ENCODE measurements at regions not wholly inside any gene's neighbourhood (a gene's known extent, or its start where the extent isn't known, plus 50 kb on each side); places are given as distances from the start of the nearest gene placed in this dataset.

DNA sequence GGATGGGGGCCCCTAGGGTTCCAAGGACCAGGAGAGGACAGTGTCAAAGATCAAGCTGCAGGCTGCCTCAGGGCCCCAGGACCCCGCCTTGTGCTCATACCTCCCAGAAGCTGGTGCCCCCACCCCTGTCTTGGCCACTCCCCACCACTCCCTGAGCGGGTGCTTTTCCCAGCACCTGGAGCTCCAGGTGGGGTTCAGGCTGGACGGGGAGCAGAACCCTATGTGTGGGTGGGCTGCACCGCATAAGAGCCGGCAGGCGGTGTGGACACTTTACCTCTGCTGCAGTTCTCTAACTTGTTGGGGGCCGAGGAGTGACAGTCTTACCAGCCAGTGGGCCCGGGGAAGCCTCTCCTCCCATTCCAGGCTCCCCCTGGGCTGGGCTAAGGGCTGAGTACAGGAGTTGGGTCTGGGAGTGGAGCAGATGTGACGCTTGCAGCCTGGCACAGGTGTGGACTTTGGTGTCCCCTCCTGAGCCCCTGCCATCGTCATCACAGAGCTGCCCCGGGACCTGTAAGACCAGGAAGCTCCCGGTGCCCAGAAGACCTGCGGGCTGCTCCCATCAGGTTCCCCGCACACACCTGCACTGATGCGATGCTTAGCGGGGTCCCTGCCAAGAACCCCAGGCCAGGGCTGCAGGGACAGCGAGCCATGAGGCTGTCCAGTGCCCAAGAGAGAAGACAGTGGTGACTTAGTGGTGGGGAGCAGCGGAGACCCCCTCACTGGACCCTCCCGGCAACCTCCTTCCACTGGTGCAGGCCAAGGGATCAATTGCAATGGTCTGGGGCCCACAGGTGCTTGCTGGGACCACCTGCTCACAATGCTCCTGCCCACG is 674.5 kb downstream of the BRD1 start:
- DNase-seq (ENCODE audit: low spot score): no peak

GRCh38 chr22:49152127-49152938 is 675.3 kb downstream of the BRD1 start:
- no peak for DNase-seq (ENCODE audit: low spot score)

GRCh38 chr22:49151256-49152126 is 676.2 kb downstream of the BRD1 start:
- no peak for DNase-seq (ENCODE audit: low spot score)

DNA sequence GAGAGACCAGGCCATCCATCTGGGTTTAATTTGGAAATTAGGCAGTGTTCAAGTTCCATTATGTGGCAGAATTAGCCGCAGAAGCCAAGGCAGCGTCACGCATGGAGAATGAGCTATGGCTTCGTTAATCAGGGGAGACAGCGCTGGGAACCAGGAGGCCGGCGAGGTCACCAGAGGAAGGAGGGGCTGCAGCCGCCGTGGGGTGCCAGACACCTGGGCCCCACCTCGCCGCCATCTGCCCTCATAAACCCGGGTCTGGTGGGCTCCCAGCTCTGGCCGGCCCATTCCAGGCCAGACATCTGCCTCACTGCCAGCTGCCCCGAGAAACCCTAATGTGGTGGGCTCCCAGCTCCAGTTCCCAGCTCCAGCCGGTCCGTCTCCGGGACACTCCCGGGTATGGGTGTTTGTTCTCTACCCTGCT is 676.9 kb downstream of the BRD1 start:
- DNase-seq (ENCODE audit: low spot score): no peak

GRCh38 chr22:49149721-49150608 is 677.7 kb downstream of the BRD1 start:
- DNase-seq (ENCODE audit: low spot score): no peak

DNA sequence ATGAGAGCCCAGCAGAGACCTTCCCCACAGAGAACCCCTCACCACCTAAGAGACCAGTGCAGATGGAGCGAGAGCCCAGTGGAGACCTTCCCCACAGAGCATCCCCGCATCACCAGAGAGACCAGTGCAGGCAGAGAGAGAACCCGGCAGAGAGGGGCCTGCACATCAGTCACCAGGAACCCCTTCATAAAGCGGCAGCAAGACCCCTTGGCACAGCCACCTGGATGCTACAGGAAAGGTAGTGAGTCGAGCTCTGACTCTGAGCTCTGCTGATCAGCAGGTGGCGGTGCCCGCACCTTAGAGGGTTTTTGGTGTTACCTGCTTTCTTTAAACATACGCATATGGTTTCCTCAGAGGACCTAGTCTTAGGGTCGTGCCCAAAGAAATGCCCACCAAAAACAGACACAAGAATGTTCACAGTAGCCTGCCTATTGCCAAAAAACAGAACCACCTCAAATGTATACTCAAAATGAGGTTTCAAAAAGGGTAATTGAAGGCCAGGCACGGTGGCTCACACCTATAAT is 678.7 kb downstream of the BRD1 start:
- DNase-seq (ENCODE audit: low spot score): no peak

- DNase-seq (ENCODE audit: low spot score): no peak
Observed at GRCh38 chr22:49147617-49148175, 680.0 kb downstream of the BRD1 start.

DNA sequence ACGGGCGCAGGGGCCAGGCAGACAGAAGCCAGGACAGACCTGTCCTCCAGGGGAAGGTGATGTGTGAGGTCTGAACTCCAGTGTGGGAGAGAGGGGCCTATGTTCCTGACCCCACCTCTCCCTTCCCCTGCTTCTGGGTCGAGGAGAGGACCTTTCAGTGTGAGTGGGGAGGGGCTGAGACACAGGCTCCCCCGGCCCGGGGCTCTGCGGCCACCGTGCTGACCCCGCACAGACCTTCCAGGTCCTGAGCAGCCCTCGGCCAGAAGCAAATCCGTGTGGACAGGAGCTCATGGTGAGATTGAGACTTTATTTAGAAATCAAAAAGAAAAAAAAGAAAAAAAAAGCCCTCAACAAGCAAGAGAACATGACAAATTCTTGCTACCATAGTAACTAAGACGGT is 680.5 kb downstream of the BRD1 start:
- DNase-seq (ENCODE audit: low spot score): no peak

- DNase-seq (ENCODE audit: low spot score): no peak
Observed at GRCh38 chr22:49146511-49146910, 681.2 kb downstream of the BRD1 start.

DNA sequence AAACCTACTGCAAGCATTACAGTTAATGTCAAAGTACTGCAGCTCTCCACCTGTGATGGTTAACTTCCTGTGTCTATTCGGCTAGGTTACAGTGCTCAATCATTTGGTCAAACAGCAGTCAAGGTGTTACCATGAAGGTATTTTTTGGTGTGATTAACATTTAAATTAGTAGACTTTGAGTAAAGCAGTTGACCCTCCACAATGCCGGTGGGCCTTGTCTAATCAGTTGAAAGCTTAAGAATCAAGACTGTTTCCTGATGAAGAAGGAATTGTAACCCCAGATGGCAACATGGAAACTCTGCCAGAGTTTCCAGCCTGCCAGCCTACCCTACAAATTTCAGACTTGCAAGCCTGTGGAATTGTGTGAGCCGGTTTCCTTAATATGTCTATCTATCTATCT is 683.9 kb downstream of the BRD1 start:
- no peak for DNase-seq (ENCODE audit: low spot score)

DNA sequence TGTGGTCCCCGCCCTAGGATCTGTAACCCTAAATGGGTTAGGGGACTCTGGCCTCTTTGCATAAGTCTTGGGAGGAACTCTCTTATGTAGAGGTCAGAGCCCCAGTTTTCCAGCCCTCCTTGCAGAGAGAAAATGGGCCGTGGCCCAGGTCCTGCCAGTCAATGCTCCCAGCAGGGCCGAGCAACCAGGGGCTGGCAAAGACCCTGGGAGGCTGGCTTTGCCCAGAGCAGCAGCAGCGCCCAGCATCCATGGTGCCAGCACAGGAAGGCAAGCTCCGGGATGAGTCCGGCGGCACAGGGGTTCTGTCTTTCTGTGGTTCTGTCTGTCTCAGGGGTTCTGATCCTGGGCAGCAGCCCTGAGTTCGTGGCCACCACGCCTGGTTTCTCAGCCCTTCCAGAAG is 684.8 kb downstream of the BRD1 start:
- DNase-seq (ENCODE audit: low spot score): no peak

GRCh38 chr22:49142296-49142695 is 685.4 kb downstream of the BRD1 start:
- no peak for DNase-seq (ENCODE audit: low spot score)

DNA sequence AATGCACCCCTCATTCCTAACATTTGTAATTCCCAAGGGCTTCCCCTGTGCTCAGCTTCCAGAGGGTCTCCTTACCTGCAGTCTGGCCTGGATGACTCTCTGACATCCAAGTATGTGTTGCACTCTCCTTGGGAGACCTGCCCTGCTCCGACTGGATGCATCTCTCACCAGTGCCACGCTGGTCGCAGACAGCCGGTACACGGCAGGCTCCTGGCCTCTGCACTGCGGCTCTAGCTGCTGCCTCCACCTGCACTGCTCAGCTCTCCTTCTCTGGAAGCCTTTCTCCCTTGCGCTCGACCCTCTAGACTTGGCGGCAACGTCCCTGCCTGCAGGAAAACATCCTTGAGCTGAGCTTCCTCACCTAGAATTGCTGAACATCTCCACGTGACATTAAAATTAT is 685.9 kb downstream of the BRD1 start:
- no peak for DNase-seq (ENCODE audit: low spot score)

GRCh38 chr22:49140911-49141665 is 686.6 kb downstream of the BRD1 start:
- no peak for DNase-seq (ENCODE audit: low spot score)

GRCh38 chr22:49139492-49140151 is 688.1 kb downstream of the BRD1 start:
- DNase-seq (ENCODE audit: low spot score): no peak

DNA sequence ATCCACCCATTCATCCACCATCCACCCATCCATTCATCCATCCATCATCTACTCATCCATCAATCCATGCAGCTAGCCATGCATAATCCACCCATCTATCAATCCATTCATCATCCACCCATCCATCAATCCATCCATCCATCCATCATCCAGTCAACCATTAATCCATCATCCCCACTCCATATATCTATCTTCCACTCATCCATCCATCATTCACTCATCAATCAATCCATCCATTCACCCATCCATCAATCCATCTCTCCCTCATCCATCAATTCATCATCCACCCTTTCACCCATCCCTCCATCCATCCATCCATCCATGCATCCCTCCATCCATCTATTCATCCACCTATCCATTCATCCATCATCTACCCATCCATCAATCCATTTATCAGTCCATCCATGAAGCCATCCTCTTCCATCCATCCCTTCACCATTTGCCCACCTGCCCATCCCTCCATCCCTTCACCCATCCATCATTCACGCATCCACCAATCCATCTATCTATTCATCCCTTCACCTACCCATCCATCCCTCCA is 689.4 kb downstream of the BRD1 start:
- no peak for DNase-seq (ENCODE audit: low spot score)

DNA sequence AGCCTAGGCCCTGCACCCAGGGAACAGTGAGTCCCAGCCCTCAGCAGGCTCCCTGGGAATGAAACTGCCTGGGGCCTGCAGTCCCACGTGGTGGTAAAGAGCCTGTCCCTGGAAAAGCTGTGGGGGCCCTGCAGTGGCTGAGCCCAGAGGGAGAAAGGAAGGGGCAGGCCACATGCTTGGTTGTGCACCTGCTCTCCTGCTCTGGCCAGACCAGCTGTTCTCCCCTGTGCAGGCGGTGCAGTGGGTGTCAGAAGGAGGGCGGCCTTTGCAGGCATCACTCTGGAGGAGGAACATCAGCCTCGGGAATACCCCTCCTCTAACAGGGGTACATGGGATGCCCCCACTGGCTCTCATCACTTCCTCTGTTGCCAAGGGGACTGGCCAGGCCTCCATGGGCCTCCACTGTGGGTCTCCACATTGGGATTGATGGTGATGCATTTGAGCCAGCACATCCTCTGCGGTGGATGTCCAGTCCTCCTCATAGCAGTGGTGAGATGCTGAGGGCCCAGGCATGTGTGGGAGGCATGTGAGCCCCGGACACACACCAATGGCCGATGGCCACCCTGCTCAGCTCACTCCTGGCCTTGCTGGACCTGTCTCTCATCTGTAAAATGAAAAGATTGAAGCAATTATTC is 690.4 kb downstream of the BRD1 start:
- DNase-seq (ENCODE audit: low spot score): no peak

GRCh38 chr22:49136816-49137180 is 690.9 kb downstream of the BRD1 start:
- DNase-seq (ENCODE audit: low spot score): no peak

All from CD4-positive, alpha-beta T cell treated with Interleukin-2 at 100 ng/mL for 4 hours (primary cell).